NCI-H146 treated with DMSO at 0.1 percent for 48 hours (cell line): ENCODE measurements at regions not wholly inside any gene's neighbourhood (a gene's known extent, or its start where the extent isn't known, plus 50 kb on each side); places are given as distances from the start of the nearest gene placed in this dataset.
"Not testable (repeated sequence)": the region's sequence is repeated elsewhere in the genome, so short reads cannot be mapped to it uniquely, and the experiment has no call there.

Source experiments
- DNase-seq: peaks from one replicate; lab custom pipeline; 2025; ENCODE audit not compliant: unreplicated experiment; lab: John Stamatoyannopoulos, UW

DNA sequence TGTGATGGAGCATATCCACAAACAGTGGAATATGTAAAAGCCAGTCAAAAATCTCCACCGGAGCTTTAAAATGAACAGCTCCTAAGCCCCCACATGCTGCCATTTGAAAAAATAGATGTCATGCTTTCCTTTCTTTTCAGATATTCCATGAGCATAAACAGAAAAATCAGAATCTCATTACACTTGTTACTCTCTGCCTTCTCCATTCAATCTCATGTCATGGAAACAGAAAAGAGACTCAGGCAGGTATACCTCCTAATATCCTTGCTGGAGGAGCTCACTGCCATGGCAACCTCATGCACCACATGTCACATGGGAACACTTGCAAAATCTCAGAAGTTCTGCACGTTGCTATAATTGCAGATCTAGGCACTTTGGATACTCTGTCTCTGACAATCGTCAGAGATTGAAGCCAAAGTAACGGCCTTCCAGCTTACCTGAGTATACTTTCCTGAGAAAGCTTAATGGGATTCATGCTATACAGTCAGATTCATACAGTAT, 317.0 kb upstream of the ADAMTS9 start:
- no peak for DNase-seq

DNA sequence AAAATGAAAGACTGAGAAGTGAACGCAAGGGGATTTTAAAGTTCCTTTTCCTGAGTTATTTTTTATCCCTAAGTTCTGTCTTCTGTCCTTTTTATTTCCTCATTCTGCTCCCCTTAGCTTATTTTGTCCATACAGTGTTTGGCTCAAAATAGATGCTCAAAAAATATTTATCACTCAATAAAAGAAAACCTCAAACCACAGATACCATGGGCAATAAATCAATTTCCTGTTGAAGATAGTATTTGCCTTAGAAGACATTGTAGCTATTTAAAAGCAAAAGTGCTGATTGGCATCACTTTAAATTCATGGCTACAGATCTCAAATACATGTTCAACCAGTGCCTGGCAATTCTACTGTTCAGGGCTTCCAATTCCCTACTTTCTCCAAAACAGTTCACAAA, 316.5 kb upstream of the ADAMTS9 start:
- DNase-seq = no peak

DNA sequence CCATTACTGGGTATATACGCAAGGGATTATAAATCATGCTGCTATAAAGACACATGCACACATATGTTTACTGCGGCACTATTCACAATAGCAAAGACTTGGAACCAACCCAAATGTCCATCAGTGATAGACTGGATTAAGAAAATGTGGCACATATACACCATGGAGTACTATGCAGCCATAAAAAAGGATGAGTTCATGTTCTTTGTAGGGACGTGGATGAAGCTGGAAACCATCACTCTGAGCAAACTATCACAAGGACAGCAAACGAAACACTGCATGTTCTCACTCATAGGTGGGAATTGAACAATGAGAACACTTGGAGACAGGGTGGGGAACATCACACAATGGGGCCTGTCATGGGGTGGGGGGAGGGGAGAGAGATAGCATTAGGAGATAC, 313.3 kb upstream of the ADAMTS9 start:
- not testable (repeated sequence) for DNase-seq

DNA sequence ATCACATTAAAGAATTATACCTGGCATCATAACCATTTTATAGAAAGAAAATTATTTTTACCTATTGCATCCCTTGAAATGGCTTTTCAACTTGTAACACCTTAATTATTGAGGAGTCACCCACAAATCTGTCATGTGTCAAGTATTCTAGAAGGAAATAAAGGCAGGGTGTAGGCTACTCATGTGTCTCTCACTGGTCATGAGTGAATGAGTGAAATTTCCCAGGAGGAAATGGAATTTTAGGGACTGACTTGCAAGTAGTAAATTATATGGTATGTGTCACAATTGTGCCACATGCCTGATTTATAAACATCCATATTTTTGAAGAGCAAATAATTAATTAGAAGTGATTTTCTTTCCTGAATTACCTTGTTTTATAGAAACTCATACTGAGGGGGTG, 310.5 kb upstream of the ADAMTS9 start:
- DNase-seq = no peak

DNA sequence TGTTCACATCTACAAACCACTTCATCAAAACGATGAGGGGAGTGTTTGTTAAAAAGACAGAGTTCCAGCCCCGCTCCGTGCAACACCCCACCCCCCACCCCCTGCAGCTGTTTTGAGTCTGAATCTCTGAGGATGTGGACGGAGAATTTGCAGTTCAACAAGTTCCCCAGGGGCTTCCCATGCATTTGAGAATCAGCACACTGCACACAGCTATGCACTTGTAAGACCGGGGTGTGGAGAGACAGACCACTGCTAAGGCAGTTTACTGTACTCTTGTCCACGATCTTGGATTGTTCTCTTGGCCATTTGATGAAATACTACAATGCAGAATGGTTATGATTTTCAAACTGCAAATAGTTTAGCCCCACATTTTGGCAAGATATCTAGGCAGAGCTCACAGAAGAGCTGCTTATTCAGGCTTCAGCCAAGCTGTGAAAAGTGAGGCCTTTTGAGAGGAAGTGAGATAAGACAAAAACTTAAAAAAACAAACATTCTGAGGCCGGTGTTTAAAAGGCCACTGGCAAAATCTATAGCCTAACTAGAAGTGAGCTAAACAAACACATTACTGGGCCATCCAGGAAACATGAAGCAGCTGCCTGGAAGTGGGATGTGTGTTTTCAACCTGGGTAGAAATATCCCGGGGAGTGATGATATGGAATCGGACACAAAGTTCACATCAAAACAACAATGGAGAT, 308.2 kb upstream of the ADAMTS9 start:
- DNase-seq = no peak

DNA sequence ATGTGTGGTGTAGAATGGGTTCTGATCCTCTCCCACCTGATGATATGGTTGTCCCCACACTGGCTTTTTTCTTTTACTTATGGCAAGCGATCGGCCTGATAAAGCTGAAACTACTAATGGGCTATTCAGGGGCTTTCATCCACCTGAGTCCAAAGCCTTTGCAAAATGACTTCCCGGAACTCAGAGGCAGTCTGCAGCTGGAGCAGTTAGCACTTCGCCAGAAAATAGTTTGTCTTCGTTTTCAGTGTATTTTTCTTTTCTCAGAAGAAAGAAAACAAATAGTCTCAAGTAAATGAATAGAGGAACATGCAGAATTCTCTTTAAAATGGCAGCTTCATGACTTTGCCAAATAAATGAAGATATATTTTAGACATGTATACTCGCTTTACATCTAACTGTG, 306.0 kb upstream of the ADAMTS9 start:
- DNase-seq = no peak

DNA sequence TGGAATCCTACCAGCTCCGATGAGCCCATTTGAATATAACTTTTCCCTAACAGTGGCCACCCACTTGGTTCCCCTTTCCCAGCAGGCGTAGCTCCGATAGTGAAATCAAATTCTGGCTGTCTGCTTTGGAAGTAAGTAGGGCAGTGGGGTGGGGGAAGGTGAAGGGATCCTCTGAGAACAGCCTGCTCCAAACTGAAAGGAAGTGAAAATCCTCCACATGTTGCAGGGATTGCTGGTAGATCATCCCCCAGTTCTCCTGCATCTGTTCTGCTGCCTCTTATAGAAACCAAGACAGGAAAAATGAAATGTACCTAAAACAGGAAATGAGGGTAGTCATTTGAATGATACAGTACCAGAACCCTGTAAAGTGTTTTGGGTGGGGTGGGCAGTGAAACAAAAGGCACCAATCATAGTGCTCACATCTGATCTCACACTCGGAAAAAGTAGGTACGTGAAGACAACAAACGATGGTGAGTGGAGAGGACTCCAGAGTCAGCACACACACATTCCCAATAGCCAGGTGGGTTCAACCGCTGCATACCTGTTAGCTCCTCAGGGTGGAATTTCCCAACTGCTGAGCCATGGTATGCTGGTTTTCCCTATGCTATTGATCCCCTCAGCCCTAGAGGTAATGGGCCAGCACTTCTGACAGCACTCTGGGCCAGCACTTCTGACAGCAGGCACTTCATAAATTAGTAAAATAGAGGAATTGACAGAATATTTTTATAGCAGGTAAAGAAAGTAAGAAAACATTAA, 304.9 kb upstream of the ADAMTS9 start:
- DNase-seq = no peak

DNA sequence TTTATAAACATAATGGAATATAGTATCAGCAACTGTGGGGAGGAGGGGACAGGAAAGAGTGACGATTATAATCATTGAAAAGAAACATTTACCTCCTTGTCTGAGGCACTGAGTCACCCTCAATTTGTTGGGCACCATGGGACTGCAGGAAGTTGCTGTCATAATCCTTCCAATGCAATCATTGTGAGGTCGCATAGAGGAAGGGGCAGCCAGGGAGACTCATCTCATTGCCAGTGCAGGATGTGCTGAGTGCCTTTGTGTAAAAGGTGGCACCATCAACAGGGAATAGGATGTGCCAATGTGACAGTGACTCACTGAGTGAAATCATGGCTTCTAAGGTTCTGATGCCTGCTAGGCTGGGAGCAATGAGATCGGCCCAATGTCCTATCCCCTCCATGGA, 300.4 kb upstream of the ADAMTS9 start:
- no peak for DNase-seq

DNA sequence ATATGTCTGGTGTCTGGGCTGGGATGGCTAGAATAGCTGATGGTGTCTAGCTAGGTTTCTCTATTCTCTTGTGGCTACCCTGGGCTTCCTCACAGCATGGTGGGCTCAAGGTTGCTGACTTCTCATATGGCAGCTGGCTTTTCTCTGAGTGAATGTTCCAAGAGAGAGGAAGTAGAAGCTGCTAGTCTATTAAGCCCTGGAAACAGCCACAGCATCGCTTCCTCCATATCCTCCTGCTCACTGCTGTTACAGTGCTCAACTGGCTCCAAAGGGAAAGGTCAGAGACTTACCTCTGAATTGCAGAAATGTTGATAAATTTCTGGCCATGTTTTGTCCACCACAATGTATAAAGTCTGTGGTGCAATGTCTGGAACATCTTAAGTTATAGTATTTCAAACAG, 299.9 kb upstream of the ADAMTS9 start:
- DNase-seq = no peak

DNA sequence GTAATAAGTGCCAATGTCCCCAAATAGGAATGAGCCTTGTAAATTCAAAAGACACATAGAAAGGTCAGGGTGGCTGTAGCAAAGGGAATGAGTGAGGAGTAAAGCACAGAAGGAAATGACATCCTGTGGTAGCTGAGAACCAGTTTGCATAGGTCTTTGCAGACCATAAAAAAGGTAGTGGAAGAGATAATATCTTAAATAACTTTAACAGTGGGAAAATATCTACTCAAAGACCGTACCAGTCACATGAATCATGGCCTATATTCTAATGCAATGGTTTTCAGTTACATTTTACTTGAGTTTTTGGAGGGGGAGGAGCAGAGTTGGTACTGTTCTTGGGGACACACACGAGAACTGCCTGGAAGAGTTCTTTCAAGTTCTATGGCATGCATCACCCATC, 297.3 kb upstream of the ADAMTS9 start:
- no peak for DNase-seq

DNA sequence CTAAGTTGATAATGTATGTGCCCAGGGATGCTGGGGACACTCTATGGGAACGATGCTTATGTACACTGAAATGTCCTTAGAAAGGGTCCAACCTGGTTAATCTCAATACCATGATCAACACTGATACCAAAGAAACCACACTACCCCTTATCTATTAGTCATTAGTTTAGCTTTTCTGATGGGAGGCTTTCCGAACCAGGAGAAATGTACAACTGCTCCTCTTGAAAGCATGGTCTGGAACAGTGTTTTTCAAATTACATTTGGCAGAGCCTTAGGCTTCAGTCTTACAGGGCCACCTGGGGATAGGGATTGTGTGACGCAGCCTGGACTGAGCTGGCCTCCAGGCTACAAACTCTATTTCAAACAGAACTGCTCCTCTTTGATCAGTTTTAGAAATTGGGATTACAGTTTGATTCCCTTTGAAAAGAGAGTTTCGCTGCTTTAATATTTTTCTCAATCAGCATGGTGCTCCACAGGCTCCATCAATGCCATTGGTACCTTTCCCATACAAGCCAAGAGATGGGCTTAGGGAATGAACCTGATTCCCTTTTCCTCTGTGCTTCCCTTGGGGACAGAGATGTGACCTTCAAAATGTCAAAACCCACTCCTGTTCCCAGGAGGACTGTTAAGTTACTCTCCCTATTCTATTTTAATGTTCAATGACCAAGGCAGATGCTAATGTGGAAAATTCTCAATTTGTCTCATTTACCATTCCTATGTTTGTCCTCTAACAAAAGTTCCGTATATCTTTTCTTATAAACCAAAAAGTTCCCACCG, 296.0 kb upstream of the ADAMTS9 start:
- DNase-seq = no peak

DNA sequence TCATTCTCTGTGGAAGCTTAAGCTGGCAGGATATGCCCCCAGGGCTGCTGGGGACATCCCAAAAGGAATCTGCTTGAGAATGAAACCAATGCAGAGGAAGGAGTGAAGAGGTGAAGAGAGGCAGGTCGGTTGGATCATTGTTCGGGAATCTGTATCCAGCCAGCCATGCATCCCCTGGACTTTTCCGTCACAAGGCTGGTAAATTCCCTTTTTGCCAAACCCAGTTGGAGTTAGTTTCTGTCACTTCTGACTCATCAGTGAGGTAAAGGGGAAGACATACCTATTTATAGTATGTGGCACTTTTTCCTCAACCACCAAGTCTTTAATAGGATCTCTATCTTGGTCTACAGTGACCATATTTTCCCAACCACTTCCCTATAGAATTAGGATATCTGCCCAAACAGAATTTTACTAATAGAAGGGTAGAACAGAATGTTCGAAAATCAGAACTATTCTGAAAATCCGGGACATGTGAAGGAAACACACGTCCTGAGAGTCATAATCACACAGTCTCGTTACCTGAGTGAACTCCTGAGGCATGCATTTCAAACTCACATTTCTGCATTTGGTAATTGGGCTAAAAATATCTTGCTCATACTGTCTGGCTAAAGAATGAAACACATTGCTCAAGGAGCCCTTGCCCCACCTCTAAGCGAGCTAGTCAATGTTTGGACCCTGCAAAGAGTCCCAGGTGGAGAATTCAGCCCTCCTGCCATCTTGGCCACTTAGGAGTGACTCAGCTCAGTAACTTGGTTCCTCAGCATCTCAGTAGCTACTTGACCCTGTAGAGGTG, 289.7 kb upstream of the ADAMTS9 start:
- no peak for DNase-seq

DNA sequence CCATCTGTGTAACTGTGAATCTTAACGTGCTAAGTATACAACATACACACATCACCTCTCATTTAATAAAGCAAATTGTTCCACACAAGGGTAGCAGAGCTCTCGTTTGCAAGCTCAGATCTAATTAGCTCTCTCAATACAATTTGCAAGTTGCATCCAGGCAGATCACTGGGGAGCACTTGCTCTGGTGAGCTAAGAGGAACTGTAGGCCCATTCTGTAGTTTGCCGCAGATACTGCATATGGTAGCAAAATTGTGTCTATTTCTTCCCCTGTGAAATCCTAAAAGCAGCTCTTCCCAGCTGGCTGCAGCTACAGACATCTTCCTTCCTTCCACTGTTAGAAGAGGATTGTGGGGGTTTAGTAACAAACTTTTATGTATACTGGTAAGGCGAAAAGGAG, 288.7 kb upstream of the ADAMTS9 start:
- no peak for DNase-seq

DNA sequence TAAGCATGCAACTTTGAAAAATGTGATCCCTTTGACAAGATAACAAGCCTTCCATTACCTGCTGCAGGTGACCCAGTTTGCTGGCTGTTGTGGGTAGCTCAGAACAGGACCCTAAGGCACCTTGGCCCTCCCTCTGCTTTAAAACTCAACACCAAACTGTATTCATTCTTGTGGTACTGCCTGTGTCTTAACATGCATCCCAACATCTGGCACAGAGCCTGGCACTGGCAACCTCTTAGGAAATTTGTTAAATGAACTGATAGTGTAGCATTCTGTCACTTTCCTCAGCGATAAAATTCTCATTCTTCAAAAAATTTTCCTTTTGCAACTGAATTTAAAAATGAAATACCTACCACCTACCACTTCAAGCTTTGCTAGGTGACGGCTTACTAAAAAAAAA, 287.3 kb upstream of the ADAMTS9 start:
- DNase-seq = no peak

DNA sequence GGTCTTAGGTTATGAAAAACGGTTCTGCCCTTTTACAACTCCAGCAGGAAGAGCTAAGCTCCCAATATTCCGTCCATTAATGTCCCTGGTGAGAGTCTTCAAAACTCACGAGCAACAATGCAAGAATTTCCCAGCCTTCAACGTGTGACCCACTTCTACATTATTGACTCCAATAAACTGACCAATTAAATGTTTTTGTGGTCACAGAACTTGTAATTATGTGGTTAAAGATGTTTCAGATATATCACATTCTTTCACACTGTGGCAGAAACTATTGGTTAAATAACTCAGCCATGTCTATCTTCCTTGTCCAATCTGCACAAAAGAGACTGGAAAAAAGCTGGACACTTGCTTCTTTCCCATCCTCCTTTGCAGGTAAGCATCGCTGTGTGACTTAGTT, 286.6 kb upstream of the ADAMTS9 start:
- no peak for DNase-seq

DNA sequence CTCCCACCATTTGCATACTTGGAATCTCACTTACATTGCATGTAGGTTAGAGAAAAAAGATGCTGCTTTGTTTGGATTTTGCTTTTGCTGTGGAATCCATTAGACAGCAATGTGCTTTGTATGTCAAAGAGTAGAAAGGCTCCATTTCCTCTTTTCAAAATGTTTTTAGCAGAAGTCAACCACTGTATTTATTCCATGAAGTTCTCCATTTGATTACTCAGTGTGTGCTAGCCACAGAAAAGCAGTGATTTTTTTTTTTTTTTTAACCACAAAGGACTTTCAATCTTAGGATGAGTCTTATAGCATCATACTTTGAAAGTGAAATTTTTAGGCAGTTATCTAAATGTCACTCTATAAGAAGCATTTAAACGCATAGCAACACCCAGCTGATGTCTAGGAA, 285.0 kb upstream of the ADAMTS9 start:
- DNase-seq = no peak

DNA sequence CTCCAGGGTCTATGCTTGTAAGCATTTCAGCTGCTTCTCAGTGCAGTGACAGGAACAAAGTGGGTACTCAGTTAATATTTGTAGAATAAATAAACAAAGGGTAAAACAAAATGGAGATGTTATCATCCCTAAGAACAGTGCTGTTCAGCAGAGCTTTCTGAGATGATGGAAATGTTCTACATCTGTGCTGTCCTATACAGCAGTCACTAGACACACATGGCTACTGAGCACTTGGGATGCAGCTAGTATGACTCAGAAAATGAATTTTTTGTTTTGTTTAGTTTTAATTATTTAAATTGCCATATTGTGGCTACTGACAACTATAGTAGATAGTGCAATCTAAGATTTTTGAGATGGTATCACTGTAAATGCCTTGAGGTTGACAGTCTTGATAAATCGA, 283.8 kb upstream of the ADAMTS9 start:
- DNase-seq = no peak

DNA sequence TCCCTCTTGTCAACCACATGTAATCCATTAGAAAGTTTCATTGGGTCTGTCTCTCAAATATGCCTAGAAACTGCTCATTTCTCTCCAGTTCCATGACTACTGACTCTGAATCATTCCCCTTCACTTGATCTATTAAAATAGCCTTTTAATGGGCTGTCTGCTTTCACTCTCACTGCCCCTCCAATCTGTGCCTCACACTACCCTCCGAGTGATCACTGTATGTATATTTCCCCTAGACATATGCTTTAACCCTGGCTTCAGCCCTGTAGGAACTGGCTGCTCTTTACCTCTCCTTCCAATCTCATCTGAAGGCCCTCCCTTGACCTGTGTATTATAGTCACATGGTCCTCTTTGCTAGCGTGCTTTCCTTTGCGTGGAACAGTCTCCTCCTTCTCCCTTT, 282.8 kb upstream of the ADAMTS9 start:
- no peak for DNase-seq

DNA sequence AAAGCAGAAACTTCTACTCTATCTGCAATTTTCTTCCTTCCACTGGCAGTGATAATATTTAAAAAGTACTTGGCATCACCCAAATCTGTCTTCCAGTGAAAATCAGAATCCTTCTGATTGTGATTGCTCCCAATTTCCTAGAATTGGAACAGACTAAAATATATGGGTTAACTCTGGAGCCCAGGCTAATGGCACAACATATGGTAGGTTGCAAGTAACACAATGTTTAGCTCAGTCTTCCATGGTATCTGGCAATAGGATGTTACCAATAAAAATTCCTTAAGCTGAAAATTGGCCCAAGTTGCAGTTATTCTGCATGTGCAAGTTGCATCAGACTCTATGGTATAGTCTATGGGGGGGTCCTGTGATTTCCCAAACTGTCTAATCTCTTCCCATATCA, 273.5 kb upstream of the ADAMTS9 start:
- no peak for DNase-seq

DNA sequence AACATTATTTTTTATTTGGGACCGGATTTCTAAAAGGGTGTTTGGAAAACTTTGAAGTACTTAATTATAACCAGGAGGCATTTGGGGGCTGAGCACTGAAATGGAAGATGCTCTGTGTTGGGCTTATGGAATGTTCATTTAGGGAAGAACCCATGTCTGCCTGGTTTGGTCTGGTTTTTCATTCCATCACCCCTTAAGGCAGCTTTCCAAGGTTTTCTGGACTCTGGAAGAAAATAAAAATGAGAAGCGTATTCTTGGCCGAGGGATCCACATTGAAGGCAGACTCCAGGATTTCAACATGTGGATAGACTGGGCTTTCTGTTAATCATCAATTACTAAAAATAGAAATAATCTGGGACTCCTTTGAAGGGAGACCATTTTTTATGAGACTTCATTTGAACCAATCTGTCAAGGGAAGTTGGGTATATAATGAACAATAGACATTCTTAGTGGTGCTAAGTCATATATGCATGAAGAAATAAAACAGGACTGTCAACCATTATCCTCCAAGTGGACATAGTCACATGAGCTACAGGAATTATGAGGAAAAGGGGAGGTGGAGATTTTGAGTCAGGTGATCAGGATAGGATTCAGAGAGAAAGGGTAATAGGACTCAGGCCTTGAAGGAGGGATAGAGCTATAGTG, 270.5 kb upstream of the ADAMTS9 start:
- DNase-seq = no peak
